ENCODE measurements at regions not wholly inside any gene's neighbourhood (a gene's known extent, or its start where the extent isn't known, plus 50 kb on each side); places are given as distances from the start of the nearest gene placed in this dataset.

GRCh38 chr10:91335147-91335546 is 75.0 kb upstream of the HECTD2 start:
- ATAC-seq (no peak), DNase-seq (ENCODE audit: missing footprints) (no peak)
- intact Hi-C loops (cut with DNase I) = no loop called here

GRCh38 chr10:91339729-91340128 is 70.4 kb upstream of the HECTD2 start:
- intact Hi-C loops (cut with DNase I) = no loop called here
- DNase-seq (ENCODE audit: missing footprints) (no peak), ATAC-seq (no peak)

GRCh38 chr10:91340613-91341362 is 69.4 kb upstream of the HECTD2 start:
- DNase-seq (ENCODE audit: missing footprints) (no peak), ATAC-seq (no peak)
- intact Hi-C loops (cut with DNase I) = no loop called here

- intact Hi-C loops (cut with DNase I) = no loop called here
- DNase-seq (ENCODE audit: missing footprints) = no peak
- ATAC-seq = no peak
Observed at GRCh38 chr10:91341686-91342085, 68.5 kb upstream of the HECTD2 start.

GRCh38 chr10:91343010-91343409 is 67.1 kb upstream of the HECTD2 start:
- ATAC-seq = no peak
- no peak for DNase-seq (ENCODE audit: missing footprints)
- intact Hi-C loops (cut with DNase I) = no loop called here

GRCh38 chr10:91344117-91344856 is 65.9 kb upstream of the HECTD2 start:
- intact Hi-C loops (cut with DNase I) = no loop called here
- no peak for DNase-seq (ENCODE audit: missing footprints)
- no peak for ATAC-seq

- DNase-seq (ENCODE audit: missing footprints) (no peak), ATAC-seq (no peak)
- intact Hi-C loops (cut with DNase I) = no loop called here
Observed at GRCh38 chr10:91345716-91346115, 64.4 kb upstream of the HECTD2 start.

- DNase-seq (ENCODE audit: missing footprints) = no peak
- intact Hi-C loops (cut with DNase I) = no loop called here
- ATAC-seq = no peak
Observed at GRCh38 chr10:91347529-91347928, 62.6 kb upstream of the HECTD2 start.

GRCh38 chr10:91349381-91349780 is 60.8 kb upstream of the HECTD2 start:
- intact Hi-C loops (cut with DNase I) = no loop called here
- ATAC-seq = peak; percentile 85
- no peak for DNase-seq (ENCODE audit: missing footprints)

GRCh38 chr10:91350651-91351081 is 59.5 kb upstream of the HECTD2 start:
- DNase-seq (ENCODE audit: missing footprints) (no peak), ATAC-seq (no peak)
- intact Hi-C loops (cut with DNase I) = no loop called here

GRCh38 chr10:91352760-91353159 is 57.4 kb upstream of the HECTD2 start:
- ATAC-seq (no peak), DNase-seq (ENCODE audit: missing footprints) (no peak)
- intact Hi-C loops (cut with DNase I) = no loop called here

- ATAC-seq = no peak
- intact Hi-C loops (cut with DNase I) = no loop called here
- peak; percentile 32 for DNase-seq (ENCODE audit: missing footprints)
Observed at GRCh38 chr10:91354166-91355075, 55.7 kb upstream of the HECTD2 start.

- ATAC-seq = no peak
- DNase-seq (ENCODE audit: missing footprints) = no peak
- intact Hi-C loops (cut with DNase I) = no loop called here
Observed at GRCh38 chr10:91355998-91356397, 54.1 kb upstream of the HECTD2 start.

GRCh38 chr10:91357497-91357896 is 52.6 kb upstream of the HECTD2 start:
- ATAC-seq (no peak), DNase-seq (ENCODE audit: missing footprints) (no peak)
- intact Hi-C loops (cut with DNase I) = no loop called here

Data from Right ventricle myocardium inferior (tissue), 1 donor.